NB4 (cell line): ENCODE measurements at regions not wholly inside any gene's neighbourhood (a gene's known extent, or its start where the extent isn't known, plus 50 kb on each side); places are given as distances from the start of the nearest gene placed in this dataset.
"Not testable (repeated sequence)": the region's sequence is repeated elsewhere in the genome, so short reads cannot be mapped to it uniquely, and the experiment has no call there.

Experiments used
- DNase-seq: peaks from one replicate; pipeline ENCODE4 v3.0.0; 2010; ENCODE audit warnings: low read depth
- H3K4me3 ChIP-seq: one replicate; pipeline ENCODE4 v1.5.1; 2011; ENCODE audit warnings: mild to moderate bottlenecking, low read depth, low read length, moderate library complexity
- CTCF ChIP-seq: IDR thresholded peaks from one replicate; pipeline ENCODE4 v1.5.1; 2012; ENCODE audit warnings: low read depth, low read length
- MAX ChIP-seq: IDR thresholded peaks from 2 replicates; pipeline ENCODE4 v1.6.1; 2011; ENCODE audit warnings: low read depth, low read length
- MYC ChIP-seq: IDR thresholded peaks from 2 replicates; pipeline ENCODE4 v1.6.1; 2011; ENCODE audit warnings: low read depth, low read length
- POLR2A ChIP-seq: IDR thresholded peaks from 2 replicates; pipeline ENCODE4 v1.6.1; 2011; ENCODE audit warnings: mild to moderate bottlenecking; ENCODE audit not compliant: insufficient read length; ENCODE audit errors: extremely low read depth

GRCh38 chr4:62601737-62602136 lies 1401.6 kb downstream of the ADGRL3 start:
- DNase-seq, result no peak
- no peak for TF ChIP-seq CTCF
- TF ChIP-seq MYC, result no peak
- TF ChIP-seq MAX, result no peak
- TF ChIP-seq POLR2A, result no peak
- no peak overlapping the region for H3K4me3 ChIP-seq

- peak; percentile 22 for TF ChIP-seq CTCF
- DNase-seq, H3K4me3 ChIP-seq: not testable (repeated sequence)
These were observed 1395.1 kb downstream of the ADGRL3 start for GRCh38 chr4:62595265-62595664.

- DNase-seq, result no peak
- TF ChIP-seq POLR2A (no peak), MYC (no peak), MAX (no peak)
- no peak overlapping the region for H3K4me3 ChIP-seq
These were observed 1391.6 kb downstream of the ADGRL3 start for GRCh38 chr4:62591756-62592155.

- H3K4me3 ChIP-seq, result no peak overlapping the region
- no peak for DNase-seq
- no peak for TF ChIP-seq CTCF
- no peak for TF ChIP-seq MYC
- TF ChIP-seq MAX, result no peak
- TF ChIP-seq POLR2A, result no peak
These were observed 1388.5 kb downstream of the ADGRL3 start for GRCh38 chr4:62588671-62589070.

- TF ChIP-seq CTCF (no peak), MAX (no peak), POLR2A (no peak), MYC (no peak)
- no peak for DNase-seq
- H3K4me3 ChIP-seq, result no peak overlapping the region
These were observed 1371.4 kb downstream of the ADGRL3 start for GRCh38 chr4:62571494-62571893.

- H3K4me3 ChIP-seq, result no peak overlapping the region
- TF ChIP-seq MAX, result no peak
- no peak for TF ChIP-seq MYC
- no peak for TF ChIP-seq CTCF
- TF ChIP-seq POLR2A, result no peak
- DNase-seq, result no peak
These were observed 1360.7 kb downstream of the ADGRL3 start for GRCh38 chr4:62560858-62561257.
